Peyer's patch (tissue), 4 donors: ENCODE measurements at regions not wholly inside any gene's neighbourhood (a gene's known extent, or its start where the extent isn't known, plus 50 kb on each side); places are given as distances from the start of the nearest gene placed in this dataset.
A peak's percentile ranks its signal among the peaks of the same experiment; 100 is the strongest.

ENCODE experiments used
- DNase-seq, 3 donors: peaks; one replicate each; pipeline ENCODE4 v3.0.0-alpha.2; 2017 to 2019
- H3K27ac ChIP-seq, 4 donors: fragments of 200-600 bp; sonication (generic); one replicate each; pipeline ENCODE4 v1.5.1; 2016 to 2019
- H3K27me3 ChIP-seq, 2 donors: fragments of 200-600 bp; sonication (generic); one replicate each; pipeline ENCODE4 v1.5.1; 2019
- H3K36me3 ChIP-seq, 3 donors: fragments of 200-600 bp; sonication (generic); one replicate each; pipeline ENCODE4 v1.5.1; 2016 to 2019
- H3K4me1 ChIP-seq, 4 donors: fragments of 200-600 bp; sonication (generic); one replicate each; pipeline ENCODE4 v1.5.1; 2016 to 2019
- H3K4me3 ChIP-seq, 4 donors: fragments of 200-600 bp; sonication (generic); 1 replicate in 3 of 4; 2 replicates in 1 of 4; pipeline ENCODE4 v1.5.1; 2016 to 2019; ENCODE audit warnings: mild to moderate bottlenecking in 1 of 4
- H3K9me3 ChIP-seq, 4 donors: fragments of 200-600 bp; sonication (generic); one replicate each; pipeline ENCODE4 v1.5.1; 2016 to 2019; ENCODE audit warnings: mild to moderate bottlenecking in 1 of 4
- POLR2A ChIP-seq, 2 donors: fragments of 450-650 bp; IDR thresholded peaks; one replicate each; pipeline ENCODE4 v1.5.1; 2017; ENCODE audit warnings: antibody characterized with exemption in 2 of 2, mild to moderate bottlenecking in 2 of 2, moderate library complexity in 2 of 2
- TF ChIP-seq, protein P1 (sequence below), 6 experiments: fragments of 450-650 bp in 4 of 6; fragments of 200-600 bp in 2 of 6; sonication (generic) in 1 of 6; IDR thresholded peaks; one replicate each; pipeline ENCODE4 v1.5.1; 2017 to 2019; ENCODE audit warnings: antibody characterized with exemption in 6 of 6, mild to moderate bottlenecking in 3 of 6, moderate library complexity in 1 of 6

DNA sequence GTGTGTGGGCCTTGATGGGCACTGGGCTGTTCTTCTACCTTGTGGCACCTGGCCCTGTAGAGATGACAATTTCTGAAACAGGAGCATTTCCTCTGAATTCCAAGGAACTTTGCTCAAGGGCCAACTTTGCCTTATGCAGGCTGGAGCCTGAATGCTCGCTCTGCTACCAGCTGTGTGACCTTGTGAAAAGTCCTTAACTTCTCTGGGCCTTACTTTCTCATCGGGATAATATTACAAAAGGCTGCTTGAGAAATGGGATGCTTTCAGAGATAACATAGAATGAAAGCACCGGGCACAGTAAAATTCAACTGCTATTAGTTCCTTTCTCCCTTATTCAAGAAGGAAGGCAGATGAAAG lies 58.8 kb downstream of the GADD45G start:
- peaks cover 0 to 49% (median 9%) of the 10 kb centered on the region in 4 donors for H3K4me1 ChIP-seq
- no peaks in the 10 kb centered on the region for H3K36me3 ChIP-seq
- peak overlapping the region in 1 of 4 donors; percentile 90 for H3K27ac ChIP-seq
- H3K4me3 ChIP-seq, result no peak overlapping the region
- H3K9me3 ChIP-seq, result no peaks in the 10 kb centered on the region
- DNase-seq, result no peak
- TF ChIP-seq POLR2A (IDR thresholded peaks at IDR 0.05), result no peak
- TF ChIP-seq, protein P1, sequence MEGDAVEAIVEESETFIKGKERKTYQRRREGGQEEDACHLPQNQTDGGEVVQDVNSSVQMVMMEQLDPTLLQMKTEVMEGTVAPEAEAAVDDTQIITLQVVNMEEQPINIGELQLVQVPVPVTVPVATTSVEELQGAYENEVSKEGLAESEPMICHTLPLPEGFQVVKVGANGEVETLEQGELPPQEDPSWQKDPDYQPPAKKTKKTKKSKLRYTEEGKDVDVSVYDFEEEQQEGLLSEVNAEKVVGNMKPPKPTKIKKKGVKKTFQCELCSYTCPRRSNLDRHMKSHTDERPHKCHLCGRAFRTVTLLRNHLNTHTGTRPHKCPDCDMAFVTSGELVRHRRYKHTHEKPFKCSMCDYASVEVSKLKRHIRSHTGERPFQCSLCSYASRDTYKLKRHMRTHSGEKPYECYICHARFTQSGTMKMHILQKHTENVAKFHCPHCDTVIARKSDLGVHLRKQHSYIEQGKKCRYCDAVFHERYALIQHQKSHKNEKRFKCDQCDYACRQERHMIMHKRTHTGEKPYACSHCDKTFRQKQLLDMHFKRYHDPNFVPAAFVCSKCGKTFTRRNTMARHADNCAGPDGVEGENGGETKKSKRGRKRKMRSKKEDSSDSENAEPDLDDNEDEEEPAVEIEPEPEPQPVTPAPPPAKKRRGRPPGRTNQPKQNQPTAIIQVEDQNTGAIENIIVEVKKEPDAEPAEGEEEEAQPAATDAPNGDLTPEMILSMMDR (IDR thresholded peaks at IDR 0.05), result no peak
- H3K27me3 ChIP-seq, result no peaks in the 10 kb centered on the region

DNA sequence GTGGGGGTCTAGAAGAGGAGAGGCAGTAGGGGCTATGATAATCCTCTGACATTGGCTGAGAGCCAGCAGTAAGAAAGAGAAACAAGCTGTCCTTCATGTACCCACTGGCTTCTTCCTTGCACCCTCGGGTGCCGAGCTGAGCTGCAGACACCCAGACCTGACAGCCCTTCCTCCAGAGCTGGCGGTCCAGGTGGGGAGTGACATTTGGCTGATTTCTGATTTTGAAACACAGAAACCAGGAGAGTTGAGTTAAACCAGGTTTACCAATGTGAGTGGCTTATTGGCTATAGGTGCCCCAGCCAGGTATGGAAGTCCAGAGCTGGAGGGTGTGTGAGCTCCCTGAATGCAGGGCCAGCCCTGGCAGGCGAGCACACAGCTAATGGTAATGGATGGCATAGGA lies 59.2 kb downstream of the GADD45G start:
- H3K4me1 ChIP-seq, result peaks cover 0 to 45% (median 9%) of the 10 kb centered on the region in 4 donors
- H3K27me3 ChIP-seq, result no peaks in the 10 kb centered on the region
- H3K9me3 ChIP-seq, result no peaks in the 10 kb centered on the region
- peak in 2 of 3 donors; percentile 26 to 38 for DNase-seq
- H3K27ac ChIP-seq, result peak overlapping the region in 1 of 4 donors; percentile 80
- H3K36me3 ChIP-seq, result no peaks in the 10 kb centered on the region
- TF ChIP-seq, protein P1 (IDR thresholded peaks at IDR 0.05), result no peak
- no peak for TF ChIP-seq POLR2A (IDR thresholded peaks at IDR 0.05)
- H3K4me3 ChIP-seq, result no peak overlapping the region

DNA sequence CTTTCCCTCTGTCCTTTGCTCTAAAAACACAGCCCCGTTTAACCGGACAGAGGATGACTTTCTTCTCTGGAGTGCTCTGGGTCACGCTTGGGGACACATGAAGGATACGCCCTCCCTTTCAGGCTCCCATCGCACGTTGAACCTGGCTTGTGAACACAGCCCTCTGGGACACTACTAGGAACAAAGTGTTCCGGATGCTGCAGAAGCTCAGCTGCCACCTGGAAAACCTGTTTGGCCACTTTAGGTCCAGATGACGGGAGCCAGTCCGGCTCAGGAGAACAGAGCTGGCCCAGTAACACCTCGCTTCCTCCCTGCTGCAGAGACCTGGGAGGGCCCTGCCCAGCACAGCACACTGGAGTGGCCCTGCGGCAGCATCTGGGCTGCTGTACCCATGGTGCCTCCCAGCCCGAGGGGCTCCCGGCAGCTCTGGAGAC lies 60.1 kb downstream of the GADD45G start:
- H3K27me3 ChIP-seq, result no peaks in the 10 kb centered on the region
- no peaks in the 10 kb centered on the region for H3K36me3 ChIP-seq
- H3K4me1 ChIP-seq, result peaks cover 0 to 46% (median 9%) of the 10 kb centered on the region in 4 donors
- TF ChIP-seq, protein P1 (IDR thresholded peaks at IDR 0.05), result no peak
- peak in 1 of 2 donors; percentile 60 for TF ChIP-seq POLR2A (IDR thresholded peaks at IDR 0.05)
- peak overlapping the region in 3 of 4 donors; percentile 32 to 80 (median 64) for H3K27ac ChIP-seq
- peak in 2 of 3 donors; percentile 82 to 86 for DNase-seq
- no peak overlapping the region for H3K4me3 ChIP-seq
- no peaks in the 10 kb centered on the region for H3K9me3 ChIP-seq

GRCh38 chr9:89666364-89666763 lies 61.6 kb downstream of the GADD45G start:
- no peaks in the 10 kb centered on the region for H3K9me3 ChIP-seq
- H3K27me3 ChIP-seq, result no peaks in the 10 kb centered on the region
- no peak overlapping the region for H3K27ac ChIP-seq
- H3K4me1 ChIP-seq, result peaks cover 0 to 36% (median 8%) of the 10 kb centered on the region in 4 donors
- H3K36me3 ChIP-seq, result no peaks in the 10 kb centered on the region
- no peak overlapping the region for H3K4me3 ChIP-seq
- no peak for DNase-seq
- no peak for TF ChIP-seq POLR2A (IDR thresholded peaks at IDR 0.05)
- TF ChIP-seq, protein P1 (IDR thresholded peaks at IDR 0.05), result no peak

DNA sequence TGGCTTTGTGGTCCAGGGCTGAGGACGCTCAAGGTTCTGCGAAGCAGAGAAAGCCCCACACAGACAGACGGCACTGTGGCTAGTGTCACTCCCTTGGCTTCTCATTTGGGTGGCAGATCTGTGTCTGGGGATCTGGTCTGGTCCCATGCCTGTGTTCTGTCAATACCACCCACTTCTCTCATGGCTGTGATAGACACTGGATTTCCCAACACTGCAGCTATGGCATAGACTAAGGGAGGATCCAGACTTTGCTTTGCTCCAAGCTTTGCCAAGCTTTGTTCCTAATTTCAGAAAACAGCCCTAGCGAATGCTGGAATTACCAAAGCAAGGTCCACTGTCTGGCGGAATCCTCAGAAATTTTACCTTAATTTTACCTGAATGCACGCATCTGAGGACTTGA lies 62.1 kb downstream of the GADD45G start:
- no peaks in the 10 kb centered on the region for H3K36me3 ChIP-seq
- H3K4me1 ChIP-seq, result peaks cover 0 to 30% (median 6%) of the 10 kb centered on the region in 4 donors
- no peak overlapping the region for H3K4me3 ChIP-seq
- H3K27me3 ChIP-seq, result no peaks in the 10 kb centered on the region
- DNase-seq, result no peak
- TF ChIP-seq POLR2A (IDR thresholded peaks at IDR 0.05), result no peak
- TF ChIP-seq, protein P1 (IDR thresholded peaks at IDR 0.05), result no peak
- H3K27ac ChIP-seq, result no peak overlapping the region
- H3K9me3 ChIP-seq, result no peaks in the 10 kb centered on the region

DNA sequence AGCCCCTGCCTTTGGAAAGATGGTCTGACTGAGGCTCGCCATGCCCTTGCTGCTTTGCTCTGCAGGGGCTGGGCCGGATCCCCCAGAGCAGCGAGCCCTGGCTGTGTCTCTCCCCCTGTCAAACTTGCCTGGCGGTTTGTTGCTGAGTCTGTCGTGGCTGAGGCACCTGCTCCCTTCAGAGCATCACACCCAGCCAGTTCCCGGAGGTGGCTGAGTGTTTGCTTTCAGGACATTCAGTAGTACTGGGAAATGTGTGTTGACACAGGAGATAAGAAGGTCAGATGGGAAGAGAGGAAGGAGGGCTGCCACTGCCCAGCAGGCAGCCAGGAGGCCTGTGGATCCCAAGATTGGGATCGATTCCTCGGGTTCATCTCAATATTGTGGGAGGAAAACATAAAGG lies 62.9 kb downstream of the GADD45G start:
- no peak for DNase-seq
- Histone ChIP-seq H3K4me3 (no peak overlapping the region), H3K27me3 (no peaks in the 10 kb centered on the region), H3K36me3 (no peaks in the 10 kb centered on the region), H3K9me3 (no peaks in the 10 kb centered on the region), H3K4me1 (peaks cover 0 to 22% (median 3%) of the 10 kb centered on the region in 4 donors), H3K27ac (peak overlapping the region in 1 of 4 donors; percentile 36)
- peak in 1 of 2 donors; percentile 27 for TF ChIP-seq POLR2A (IDR thresholded peaks at IDR 0.05)
- TF ChIP-seq, protein P1 (IDR thresholded peaks at IDR 0.05), result peak in 1 of 6 experiments; percentile 7
